Neural cell (in vitro differentiated cells): ENCODE measurements at regions not wholly inside any gene's neighbourhood (a gene's known extent, or its start where the extent isn't known, plus 50 kb on each side); places are given as distances from the start of the nearest gene placed in this dataset.

ENCODE experiments used
- CTCF ChIP-seq: fragments of 450-650 bp; IDR thresholded peaks from 2 replicates; pipeline ENCODE4 v1.5.1; 2014; ENCODE audit warnings: antibody characterized with exemption, mild to moderate bottlenecking, moderate library complexity; ENCODE audit not compliant: poor library complexity, severe bottlenecking
- EZH2 ChIP-seq: fragments of 200-600, 300-800 bp; shearing (Covaris generic), sonication (generic); IDR thresholded peaks from 2 replicates; pipeline ENCODE4 v1.6.1; 2014; ENCODE audit warnings: antibody characterized with exemption, low read length, borderline replicate concordance, mild to moderate bottlenecking; ENCODE audit not compliant: insufficient read depth, poor library complexity, severe bottlenecking
- MXI1 ChIP-seq: fragments of 450-650 bp; conservative IDR thresholded peaks from 2 replicates; pipeline ENCODE4 v1.6.1; 2014; ENCODE audit warnings: antibody characterized with exemption, mild to moderate bottlenecking; ENCODE audit not compliant: poor library complexity, severe bottlenecking
- POLR2AphosphoS5 ChIP-seq: IDR thresholded peaks from 2 replicates; pipeline ENCODE4 v1.6.1; 2012

- TF ChIP-seq CTCF (no peak), EZH2 (no peak), MXI1 (no peak), POLR2AphosphoS5 (no peak)
Observed at GRCh38 chr4:115361781-115362180, 248.4 kb upstream of the NDST4 start.
